HG02588 (cell line): ENCODE measurements at regions not wholly inside any gene's neighbourhood (a gene's known extent, or its start where the extent isn't known, plus 50 kb on each side); places are given as distances from the start of the nearest gene placed in this dataset.
"Not testable (repeated sequence)": the region's sequence is repeated elsewhere in the genome, so short reads cannot be mapped to it uniquely, and the experiment has no call there.

Experiments
- ATAC-seq: cut with Tn5 transposase; IDR thresholded peaks from one replicate; pipeline ENCODE4 v1.9.1; 2021; ENCODE audit warnings: mild to moderate bottlenecking, moderate library complexity; ENCODE audit not compliant: unreplicated experiment

DNA sequence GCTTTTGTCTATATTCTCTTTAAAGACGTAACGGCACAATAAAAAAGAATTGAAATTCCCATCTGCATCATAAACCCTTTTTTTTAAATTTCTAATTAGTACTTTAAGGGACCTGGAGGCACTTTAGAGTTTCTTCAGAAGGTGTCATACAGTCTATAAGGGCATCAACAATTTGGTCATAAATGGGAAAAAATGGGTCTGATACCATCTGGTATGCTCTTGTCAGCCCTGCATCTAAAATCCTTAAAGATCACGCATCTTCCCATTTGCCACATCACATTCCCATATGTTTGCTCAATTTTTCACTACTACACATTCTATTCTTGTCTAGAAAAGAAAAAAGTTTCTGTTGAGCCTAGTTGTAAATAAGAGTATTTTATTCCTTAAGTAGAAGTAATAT, 53.8 kb downstream of the COX7C start:
- no peak for ATAC-seq

DNA sequence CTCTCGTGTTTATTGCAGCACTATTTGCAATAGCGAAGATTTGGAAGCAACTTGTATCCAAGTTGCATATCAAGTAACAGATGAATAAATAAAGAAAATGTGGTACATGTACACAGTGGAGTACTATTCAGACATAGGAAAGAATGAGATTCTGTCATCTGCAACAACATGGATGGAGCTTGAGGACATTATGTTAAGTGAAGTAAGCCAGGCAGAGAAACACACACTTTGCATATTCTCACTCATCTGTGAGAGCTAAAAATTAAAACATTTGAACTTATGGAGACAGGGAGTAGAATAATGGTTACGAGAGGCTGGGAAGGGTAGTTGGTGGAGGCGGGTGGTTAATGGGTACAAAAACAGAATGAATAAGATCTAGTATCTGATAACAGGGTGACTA, 56.3 kb downstream of the COX7C start:
- no peak for ATAC-seq

DNA sequence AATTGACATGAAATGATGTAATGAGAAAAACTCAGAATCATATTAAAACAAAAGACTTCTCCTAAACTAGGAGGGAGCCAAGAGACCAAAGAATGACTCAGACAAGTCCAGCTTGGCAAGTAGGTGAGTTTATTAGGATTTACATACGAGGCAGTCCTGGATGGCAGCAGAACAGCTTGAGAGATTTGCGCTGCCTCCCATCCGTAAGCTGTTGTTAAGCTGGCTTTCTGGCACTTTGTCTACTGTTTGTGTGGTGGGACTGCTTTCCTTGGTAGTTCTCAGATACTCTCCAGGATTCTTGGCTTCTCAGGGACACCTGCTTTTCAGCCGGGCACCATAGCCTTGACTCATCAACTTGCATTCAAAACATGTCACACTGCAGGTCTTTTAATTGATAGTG, 57.6 kb downstream of the COX7C start:
- no peak for ATAC-seq

DNA sequence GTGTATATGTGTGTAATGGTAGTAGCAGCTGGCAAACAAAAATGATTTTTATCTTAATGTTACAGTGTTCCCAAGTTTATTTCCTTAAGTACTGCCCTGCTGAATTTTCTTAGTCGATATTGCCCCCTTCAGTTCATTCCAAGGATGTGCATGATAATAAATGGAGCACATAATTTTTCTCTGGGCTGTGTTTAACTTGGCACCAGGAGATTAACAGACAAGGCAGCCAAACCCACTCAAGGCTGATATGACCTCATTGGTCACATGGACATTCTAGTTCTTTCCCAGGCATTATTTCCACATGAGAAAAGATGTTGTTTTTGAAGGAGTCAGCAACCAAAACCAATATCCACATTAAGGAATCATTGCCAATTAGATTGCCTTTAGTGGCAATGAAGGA, 61.8 kb downstream of the COX7C start:
- no peak for ATAC-seq

DNA sequence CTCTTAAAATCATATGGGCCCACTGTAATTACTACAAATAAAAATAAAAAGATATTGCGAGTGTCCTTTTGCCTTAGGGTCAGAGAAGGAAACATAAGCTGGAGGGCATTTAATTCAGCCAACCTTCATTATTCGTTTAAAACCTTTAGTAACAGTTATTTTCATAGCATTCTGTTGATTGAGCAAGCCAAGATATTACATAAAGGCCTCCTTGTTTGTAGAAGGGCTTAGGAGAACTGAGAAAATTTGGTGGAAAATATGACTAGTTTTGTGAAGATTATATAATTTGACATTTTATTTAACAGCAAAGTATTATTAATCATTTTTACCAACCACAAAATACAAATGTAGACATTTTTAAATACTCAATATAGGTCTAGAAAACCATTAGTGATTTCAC, 62.2 kb downstream of the COX7C start:
- no peak for ATAC-seq

DNA sequence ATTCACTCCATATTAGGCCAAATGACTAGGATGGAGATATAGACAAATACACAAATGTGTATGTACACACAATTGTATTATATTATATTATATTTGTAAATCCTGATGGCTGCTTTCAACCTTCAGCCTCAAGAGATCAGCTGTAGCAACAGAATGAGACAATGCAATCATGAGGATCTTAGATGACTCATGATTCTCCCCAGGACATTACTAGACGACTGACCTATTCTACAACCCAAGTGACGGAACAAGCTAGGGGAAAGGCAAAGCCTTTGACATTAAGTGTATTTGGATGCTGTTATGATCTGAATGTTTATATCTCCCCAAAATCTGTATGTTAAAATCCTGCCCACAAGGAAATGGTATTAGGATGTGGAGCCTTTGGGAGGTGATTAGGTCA, 66.5 kb downstream of the COX7C start:
- ATAC-seq = no peak

DNA sequence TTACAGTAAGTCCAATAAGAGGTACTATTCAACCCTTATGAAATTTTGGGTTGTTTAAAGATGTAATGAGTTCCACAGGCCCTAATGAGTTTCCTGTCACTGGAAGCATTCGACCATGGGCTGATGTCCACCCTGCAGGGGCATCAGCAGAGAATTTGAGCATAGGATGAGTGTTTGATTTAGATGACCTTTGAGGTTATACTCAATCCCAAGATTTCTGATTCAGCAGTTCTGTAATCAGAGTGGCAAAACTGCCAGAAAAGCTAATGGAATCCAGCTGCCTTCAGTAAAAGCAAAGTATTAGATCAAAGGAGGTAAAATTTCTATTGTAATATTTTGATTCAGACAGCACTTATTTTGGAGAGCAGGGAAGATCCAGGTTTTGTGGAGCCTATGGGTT, 68.3 kb downstream of the COX7C start:
- ATAC-seq = no peak

DNA sequence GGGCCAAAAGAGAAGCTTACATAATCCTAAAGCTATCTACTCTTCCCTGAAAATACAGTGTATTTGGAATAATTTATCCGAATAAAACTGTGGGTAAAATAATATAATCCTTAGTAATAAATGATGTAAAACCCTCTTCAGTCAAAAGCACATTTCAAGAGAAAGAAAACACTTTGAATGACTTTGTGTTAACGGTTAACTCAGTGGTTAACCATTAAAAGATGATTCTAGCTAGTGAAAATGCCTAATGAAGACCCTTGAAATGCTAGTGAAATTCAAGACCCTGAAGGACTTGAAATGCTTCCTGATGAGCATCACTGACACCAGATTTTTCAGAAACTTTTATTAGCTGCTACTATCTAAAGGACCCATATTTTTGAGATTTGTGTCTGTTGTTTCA, 70.7 kb downstream of the COX7C start:
- ATAC-seq = no peak

DNA sequence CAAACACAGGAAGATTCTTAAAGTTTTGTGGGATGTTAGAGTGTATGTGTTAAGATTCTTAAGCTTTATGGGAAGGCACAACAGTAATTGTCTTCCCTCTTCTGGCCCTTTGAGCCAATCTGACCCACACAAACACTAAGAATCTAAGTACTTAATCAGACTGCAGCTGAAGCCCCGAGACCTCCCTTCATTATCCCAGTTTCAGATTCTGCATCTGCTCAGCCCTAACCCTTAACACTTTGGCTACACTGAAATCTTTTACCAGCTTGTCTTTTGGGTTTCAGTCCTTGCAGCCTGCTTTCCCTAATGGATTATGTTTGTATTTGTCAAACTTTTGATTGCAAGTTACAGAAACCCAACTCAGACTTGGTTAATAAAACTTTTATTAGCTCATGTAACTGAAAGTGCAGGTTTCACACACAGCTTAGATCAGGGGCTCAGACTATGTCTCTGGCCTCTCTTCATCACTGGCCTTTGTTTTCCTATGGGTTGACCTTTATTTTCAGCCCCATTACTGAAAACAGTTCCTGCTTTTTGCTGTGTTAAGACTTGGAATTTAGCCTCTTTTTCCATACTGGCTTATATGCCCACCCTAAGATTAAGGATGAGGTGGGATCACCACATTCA, 71.5 kb downstream of the COX7C start:
- ATAC-seq = no peak

DNA sequence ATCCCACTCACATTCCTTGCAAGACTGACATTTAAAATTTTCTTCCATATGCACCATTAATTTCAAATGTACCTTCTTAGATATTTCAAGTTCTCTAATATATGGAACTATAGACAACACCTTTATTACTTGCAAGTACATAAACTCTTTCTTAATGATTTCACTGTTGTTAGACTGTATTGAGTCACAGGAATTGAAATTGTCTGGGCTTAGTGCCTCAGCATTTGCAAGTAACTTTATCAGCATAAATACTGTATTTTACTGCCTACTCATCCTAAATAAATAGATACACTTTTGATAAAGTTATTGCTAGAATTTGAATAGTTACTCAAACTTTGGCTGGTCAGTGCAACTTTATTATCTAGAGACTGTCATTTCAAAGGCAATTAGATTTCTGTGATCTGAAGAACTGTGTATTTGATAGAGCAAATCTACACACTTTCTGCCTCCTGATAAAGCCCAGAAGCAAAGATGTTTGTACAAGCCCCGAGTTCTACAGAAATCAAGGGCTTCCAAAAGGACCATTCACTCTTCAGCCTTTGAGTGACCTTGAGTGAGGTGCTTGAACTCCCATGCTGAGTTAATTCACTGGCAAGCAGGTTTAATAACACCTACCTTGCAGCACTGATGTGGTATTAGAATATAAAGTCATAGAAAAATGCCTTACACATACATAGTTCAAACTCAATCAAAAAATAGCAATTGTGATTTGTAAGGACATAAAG, 91.6 kb downstream of the COX7C start:
- no peak for ATAC-seq

DNA sequence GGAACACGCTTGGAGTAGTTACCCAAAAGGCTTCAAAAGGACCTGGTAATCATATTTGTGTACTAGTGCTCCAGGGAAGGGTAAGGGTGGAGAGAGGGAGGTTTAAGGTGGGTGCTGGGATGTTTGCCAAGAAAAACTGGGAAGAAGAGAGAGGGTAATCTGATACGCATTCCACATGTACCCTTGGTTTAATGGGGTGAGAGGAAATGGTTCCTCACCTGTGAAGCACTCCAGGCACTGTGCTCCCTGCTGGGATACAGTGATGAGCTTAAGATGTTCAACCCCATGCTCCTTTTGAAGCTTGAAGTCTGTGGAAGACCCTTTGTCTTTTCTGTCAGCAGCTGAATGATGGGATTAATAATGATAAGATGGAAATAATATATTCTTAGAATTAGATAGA, 98.4 kb downstream of the COX7C start:
- no peak for ATAC-seq

DNA sequence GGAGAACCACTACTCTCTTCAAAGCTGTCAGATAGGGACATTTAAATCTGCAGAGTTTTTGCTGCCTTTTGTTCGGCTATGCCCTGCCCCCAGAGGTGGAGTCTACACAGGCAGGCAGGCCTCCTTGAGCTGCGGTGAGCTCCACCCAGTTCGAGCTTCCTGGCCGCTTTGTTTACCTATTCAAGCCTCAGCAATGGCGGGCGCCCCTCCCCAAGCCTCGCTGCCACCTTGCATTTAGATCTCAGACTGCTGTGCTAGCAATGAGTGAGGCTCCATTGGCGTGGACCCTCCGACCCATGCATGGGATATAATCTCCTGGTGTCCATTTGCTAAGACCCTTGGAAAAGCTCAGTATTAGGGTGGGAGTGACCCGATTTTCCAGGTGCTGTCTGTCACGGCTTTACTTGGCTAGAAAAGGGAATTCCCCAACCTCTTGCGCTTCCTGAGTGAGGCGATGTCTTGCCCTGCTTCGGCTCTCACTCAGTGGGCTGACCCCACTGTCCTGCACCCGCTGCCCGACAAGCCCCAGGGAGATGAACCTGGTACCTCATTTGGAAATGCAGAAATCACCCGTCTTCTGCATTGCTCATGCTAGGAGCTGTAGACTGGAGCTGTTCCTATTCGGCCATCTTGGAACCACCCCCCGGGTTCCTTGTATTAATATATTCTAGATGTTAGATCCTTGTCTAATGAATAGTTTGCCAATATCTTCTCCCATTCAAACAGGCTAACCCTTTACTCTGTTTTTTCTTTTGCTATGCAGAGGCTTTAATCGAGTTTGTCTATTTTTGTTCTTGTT, 113.8 kb downstream of the COX7C start:
- not testable (repeated sequence) for ATAC-seq

DNA sequence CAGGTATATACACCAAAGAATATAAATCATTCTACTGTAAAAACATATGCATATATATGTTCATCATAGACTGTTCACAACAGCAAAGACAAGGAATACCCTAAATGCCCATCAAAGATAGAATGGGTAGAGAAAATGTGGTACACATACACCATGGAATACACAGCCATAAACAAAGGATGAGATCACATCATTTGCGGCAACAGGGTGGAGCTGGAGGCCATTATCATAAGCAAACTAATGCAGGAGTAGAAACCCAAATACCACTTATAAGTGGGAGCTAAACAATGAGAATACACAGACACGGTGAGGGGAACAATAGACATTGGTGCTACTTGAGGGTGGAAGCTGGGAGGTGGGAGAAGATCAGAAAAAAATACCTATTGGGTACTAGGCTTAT, 117.6 kb downstream of the COX7C start:
- ATAC-seq = no peak

DNA sequence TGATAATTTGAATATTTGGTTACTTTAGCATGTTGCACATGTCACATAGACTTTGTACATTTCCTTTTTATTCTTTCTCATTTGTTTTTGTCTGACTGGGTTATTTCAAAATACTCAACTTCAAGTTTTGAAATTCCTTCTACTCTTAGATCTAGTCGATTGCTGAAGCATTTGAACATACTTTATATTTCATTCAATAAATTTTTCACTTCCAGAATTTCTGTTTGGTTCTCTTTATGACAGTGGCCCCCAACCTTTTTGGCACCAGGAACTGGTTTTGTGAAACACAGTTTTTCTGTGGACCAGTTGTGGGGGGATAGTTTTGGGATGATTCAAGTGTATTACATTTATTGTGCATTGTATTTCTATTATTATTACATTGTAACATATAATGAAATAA, 119.8 kb downstream of the COX7C start:
- no peak for ATAC-seq

DNA sequence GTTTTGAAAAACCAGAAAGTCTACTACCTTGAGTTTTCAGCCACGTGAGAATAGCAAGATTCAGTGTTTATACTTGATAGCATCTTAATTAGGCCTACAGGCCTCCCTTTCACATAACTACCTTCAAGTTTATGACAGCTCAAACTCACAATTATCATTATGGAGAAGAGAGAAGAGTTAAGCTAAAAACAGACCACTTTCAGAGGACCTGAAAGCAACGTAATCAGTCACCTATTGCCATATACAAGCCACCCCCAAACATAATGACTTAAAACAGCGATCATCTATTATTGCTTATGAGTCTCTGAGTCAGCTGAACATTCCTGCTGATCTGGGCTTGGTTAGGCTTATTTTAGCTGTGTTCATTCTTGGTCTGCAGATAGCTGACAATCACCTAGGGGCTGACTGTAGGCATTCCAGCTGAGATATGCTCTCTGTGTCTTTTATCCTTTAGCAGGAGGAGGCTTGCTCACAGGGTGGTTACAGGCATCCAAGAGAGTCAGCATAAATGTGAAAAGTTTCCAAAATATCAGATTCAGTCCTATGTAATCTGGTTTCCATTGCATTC, 130.9 kb downstream of the COX7C start:
- ATAC-seq = no peak

DNA sequence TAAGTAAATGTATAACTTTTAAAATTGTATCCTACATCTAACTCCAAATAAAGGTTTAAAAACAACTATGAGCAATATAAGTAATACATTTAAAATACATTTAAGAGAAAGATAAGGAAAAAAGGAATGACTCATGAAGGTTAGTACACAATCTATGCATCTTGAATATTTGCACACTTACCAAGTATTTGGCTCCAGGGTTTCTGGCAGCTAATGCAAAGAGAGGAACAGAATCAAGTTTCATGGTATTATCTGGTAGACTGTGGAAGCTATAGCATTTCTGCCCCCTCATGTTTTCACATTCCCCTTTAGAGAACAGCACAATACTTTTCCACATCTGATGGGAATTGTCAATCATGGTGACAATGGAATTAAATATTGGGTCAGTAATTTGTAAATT, 132.1 kb downstream of the COX7C start:
- ATAC-seq = no peak

DNA sequence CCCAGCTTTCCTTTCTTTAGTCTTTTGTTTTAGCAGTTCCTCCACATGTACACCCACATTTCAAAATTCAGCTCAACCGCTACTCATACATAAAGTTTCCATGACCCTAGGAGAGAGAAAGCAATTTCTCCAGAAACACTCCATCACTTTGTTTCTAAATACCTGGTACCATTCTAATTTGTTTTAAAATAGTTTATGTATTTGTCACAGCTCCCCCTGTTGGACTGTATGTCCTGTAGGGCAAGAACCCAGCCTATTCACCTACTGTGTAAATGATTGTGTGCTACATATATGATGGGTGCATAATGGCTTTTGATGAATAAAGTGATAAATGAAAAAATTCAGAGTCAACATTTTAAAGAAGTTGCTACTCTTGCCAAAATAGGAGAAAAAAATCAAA, 139.1 kb downstream of the COX7C start:
- no peak for ATAC-seq

DNA sequence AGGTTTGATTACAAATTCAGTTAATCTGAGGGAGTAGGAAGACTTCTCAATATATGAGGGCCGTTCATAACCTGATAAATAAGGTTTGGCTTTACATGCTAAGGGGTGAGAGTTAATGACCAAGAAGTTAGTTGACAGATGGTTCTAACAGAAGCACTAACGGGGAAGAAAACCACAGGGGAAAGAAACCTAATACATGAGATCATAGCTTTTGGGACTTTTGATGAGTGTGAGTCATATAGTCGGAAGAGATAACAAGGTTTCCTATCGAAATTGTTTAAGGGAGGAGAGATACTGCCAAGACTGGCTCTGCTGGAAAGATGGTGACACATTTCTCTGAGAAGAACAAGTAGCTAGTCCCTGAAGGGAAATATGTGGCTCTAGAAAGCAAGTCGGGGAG, 140.1 kb downstream of the COX7C start:
- no peak for ATAC-seq

DNA sequence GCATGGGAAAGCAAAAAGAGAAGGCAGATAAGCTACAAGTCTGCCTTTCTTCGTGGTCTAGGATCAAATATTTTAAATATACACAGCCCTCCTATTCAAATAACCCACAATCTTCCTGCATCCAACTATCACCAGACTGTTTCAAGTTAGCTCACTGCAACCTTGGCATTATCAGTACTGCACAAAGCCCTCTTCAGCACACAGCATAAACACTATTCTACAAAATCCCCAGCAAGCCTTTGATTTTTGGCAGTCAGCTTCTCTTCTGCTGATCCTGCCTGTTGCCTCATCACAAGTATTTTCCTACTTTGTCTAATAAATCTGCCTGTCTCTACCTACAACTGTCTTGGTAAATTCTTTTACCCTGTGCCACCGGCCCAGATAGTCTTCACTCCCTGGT, 142.9 kb downstream of the COX7C start:
- ATAC-seq = no peak

DNA sequence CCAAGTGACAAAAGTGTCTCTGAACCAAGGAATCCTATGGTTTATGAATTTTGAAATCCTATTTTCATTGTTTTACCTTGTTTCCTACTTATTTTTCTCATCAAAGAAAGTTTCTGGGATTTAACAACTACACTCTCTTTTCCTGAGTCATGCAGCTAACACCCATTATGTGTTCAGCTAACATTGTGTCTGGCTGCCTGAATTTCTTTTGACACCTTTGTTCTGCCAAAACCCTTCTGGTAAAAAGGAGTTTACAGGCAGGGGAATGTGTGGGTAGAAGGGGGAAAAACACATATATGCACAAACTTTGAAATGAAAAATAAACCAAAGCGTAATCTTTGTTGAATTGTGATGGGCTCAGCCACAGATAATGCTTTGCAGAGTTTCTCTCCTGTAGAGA, 146.2 kb downstream of the COX7C start:
- no peak for ATAC-seq

DNA sequence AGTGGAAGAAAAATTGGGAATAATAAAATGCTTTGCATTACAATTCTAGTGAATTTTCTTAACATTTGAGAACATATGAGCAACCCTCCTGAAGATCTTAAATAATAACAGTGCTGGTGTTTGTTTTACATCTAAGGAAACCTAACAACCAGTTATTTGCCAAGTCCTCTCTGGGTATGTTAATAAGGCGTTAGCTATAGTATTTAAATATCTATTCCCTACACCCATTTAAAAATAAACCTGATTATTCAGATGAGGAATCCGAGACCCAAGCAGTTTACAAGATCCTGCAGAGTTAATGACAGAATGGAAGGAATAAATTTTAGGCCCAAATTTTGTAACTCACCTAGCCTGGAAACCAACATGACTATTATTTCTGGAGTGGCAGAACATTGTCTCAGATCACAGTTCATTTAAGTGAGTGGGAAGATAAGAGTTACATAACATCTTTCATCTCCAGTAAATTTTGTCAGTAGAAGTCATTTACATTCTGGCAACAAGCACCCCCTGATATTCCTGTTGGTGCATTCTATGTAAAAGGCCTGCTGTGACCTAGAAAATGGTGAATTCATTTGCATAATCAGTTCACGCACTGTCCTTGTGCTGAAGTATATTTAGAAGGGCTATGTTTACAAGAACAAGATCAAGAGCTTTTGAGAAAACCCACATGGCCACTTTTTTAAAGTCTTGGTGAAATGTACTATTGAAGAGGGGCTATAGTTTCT, 148.2 kb downstream of the COX7C start:
- ATAC-seq = no peak
